Aorta (tissue), 5 donors: ENCODE measurements at regions not wholly inside any gene's neighbourhood (a gene's known extent, or its start where the extent isn't known, plus 50 kb on each side); places are given as distances from the start of the nearest gene placed in this dataset.

Experiments used
- ATAC-seq: fragments of 200-7000 bp; cut with Tn5 transposase; one replicate; pipeline ENCODE4 v1.9.1; 2022; ENCODE audit warnings: moderate library complexity; ENCODE audit not compliant: low FRiP score
- DNase-seq, 2 donors: peaks; one replicate each; pipeline ENCODE4 v3.0.0-alpha.2; 2020
- H3K27ac ChIP-seq, 2 donors: one replicate each; pipeline ENCODE4 v1.5.1; 2013; ENCODE audit warnings: low read length in 2 of 2, mild to moderate bottlenecking in 2 of 2, moderate library complexity in 2 of 2, control low read depth in 1 of 2, inconsistent platforms in 1 of 2, low read depth in 1 of 2
- H3K27me3 ChIP-seq, 2 donors: one replicate each; pipeline ENCODE4 v1.6.1; 2013; ENCODE audit warnings: control low read depth in 1 of 2, low read length in 1 of 2, mild to moderate bottlenecking in 1 of 2, moderate library complexity in 1 of 2; ENCODE audit not compliant: insufficient read depth in 2 of 2, control insufficient read depth in 1 of 2
- H3K36me3 ChIP-seq, 2 donors: one replicate each; pipeline ENCODE4 v1.6.1; 2013; ENCODE audit warnings: control low read depth in 1 of 2, low read length in 1 of 2, mild to moderate bottlenecking in 1 of 2; ENCODE audit not compliant: insufficient read depth in 2 of 2, control insufficient read depth in 1 of 2
- H3K4me1 ChIP-seq, 2 donors: one replicate each; pipeline ENCODE4 v1.6.1; 2013; ENCODE audit warnings: low read length in 2 of 2, control low read depth in 1 of 2, mild to moderate bottlenecking in 1 of 2, moderate library complexity in 1 of 2; ENCODE audit not compliant: insufficient read depth in 2 of 2, control insufficient read depth in 1 of 2
- H3K4me3 ChIP-seq, 2 donors: one replicate each; pipeline ENCODE4 v1.5.1; 2013; ENCODE audit warnings: low read length in 2 of 2, control low read depth in 1 of 2, mild to moderate bottlenecking in 1 of 2
- H3K9me3 ChIP-seq: one replicate; pipeline ENCODE4 v1.6.1; 2013; ENCODE audit warnings: mild to moderate bottlenecking, low read length; ENCODE audit not compliant: control insufficient read depth
- WGBS, 2 donors: extraction: QIAGEN DNeasy Blood & Tissue Kit; methylation state at CpG; one replicate each; pipeline ENCODE4 v1.1.7; 2013; 5-methylcytosine and 5-hydroxymethylcytosine counted together
- intact Hi-C, 2 donors: fragments of 100-400 bp; cut with DNase I; formaldehyde crosslinking; loops; one replicate each; pipeline versions ENCODE4 v1.14.2 to v1.15.0; 2022
- donor health status: healthy with polysubstance abuse.
- donor health status: Bipolar disorder and iron deficiency.
- donor health status: DM: no; HTN: no; CAD: no.
- donor health status: DM: no; HTN: no; CAD: no.
- donor health status: DM: yes; HTN: yes; CAD: no.

- H3K4me1 ChIP-seq = no peaks in the 10 kb centered on the region
- no peaks in the 10 kb centered on the region for H3K27me3 ChIP-seq
- no peaks in the 10 kb centered on the region for H3K36me3 ChIP-seq
- no peak for ATAC-seq
- WGBS, 2 donors = 80 to 81% methylated on average over 2 of the region's 2 CpGs
- no peak overlapping the region for H3K4me3 ChIP-seq
- intact Hi-C loops = no loop called here
- peaks cover 1% of the 10 kb centered on the region for H3K9me3 ChIP-seq
- H3K27ac ChIP-seq = no peak overlapping the region
- no peak for DNase-seq
These were observed 244.8 kb downstream of the IPO8 start for GRCh38 chr12:30450872-30451271.

- no peak for ATAC-seq
- intact Hi-C loops = no loop called here
- no peaks in the 10 kb centered on the region for H3K27me3 ChIP-seq
- peaks cover 1% of the 10 kb centered on the region for H3K9me3 ChIP-seq
- H3K27ac ChIP-seq = no peak overlapping the region
- H3K4me3 ChIP-seq = no peak overlapping the region
- H3K4me1 ChIP-seq = no peaks in the 10 kb centered on the region
- no peak for DNase-seq
- no peaks in the 10 kb centered on the region for H3K36me3 ChIP-seq
These were observed 245.4 kb downstream of the IPO8 start for GRCh38 chr12:30450226-30450625.

- WGBS, 2 donors = 66 to 79% methylated on average over 2 of the region's 2 CpGs
- H3K27ac ChIP-seq = no peak overlapping the region
- H3K27me3 ChIP-seq = no peaks in the 10 kb centered on the region
- H3K4me3 ChIP-seq = no peak overlapping the region
- DNase-seq = no peak
- H3K9me3 ChIP-seq = peaks cover 1% of the 10 kb centered on the region
- ATAC-seq = no peak
- intact Hi-C loops = no loop called here
- no peaks in the 10 kb centered on the region for H3K36me3 ChIP-seq
- H3K4me1 ChIP-seq = no peaks in the 10 kb centered on the region
These were observed 247.6 kb downstream of the IPO8 start for GRCh38 chr12:30448038-30448437.

- DNase-seq = no peak
- H3K4me1 ChIP-seq = no peaks in the 10 kb centered on the region
- no peaks in the 10 kb centered on the region for H3K27me3 ChIP-seq
- intact Hi-C loops = no loop called here
- H3K27ac ChIP-seq = no peak overlapping the region
- ATAC-seq = no peak
- H3K9me3 ChIP-seq = no peaks in the 10 kb centered on the region
- no peaks in the 10 kb centered on the region for H3K36me3 ChIP-seq
- H3K4me3 ChIP-seq = no peak overlapping the region
- 57 to 68% methylated on average over 6 of the region's 6 CpGs for WGBS, 2 donors
These were observed 248.5 kb downstream of the IPO8 start for GRCh38 chr12:30447061-30447750.

GRCh38 chr12:30442461-30442860, 253.2 kb downstream of the IPO8 start:
- peaks cover 0 to 4% of the 10 kb centered on the region in 2 donors for H3K27me3 ChIP-seq
- ATAC-seq = no peak
- DNase-seq = no peak

GRCh38 chr12:30440826-30441602, 254.7 kb downstream of the IPO8 start:
- intact Hi-C loops = no loop called here
- ATAC-seq (no peak), DNase-seq (no peak)
- Histone ChIP-seq H3K9me3 (no peaks in the 10 kb centered on the region), H3K4me1 (no peaks in the 10 kb centered on the region), H3K36me3 (no peaks in the 10 kb centered on the region), H3K4me3 (no peak overlapping the region), H3K27ac (no peak overlapping the region), H3K27me3 (peaks cover 0 to 4% of the 10 kb centered on the region in 2 donors)
- WGBS, 2 donors = 79 to 80% methylated on average over 7 of the region's 7 CpGs

More at GRCh38 chr12:30442461-30442860, 253.2 kb downstream of the IPO8 start:
- Histone ChIP-seq H3K4me1 (no peaks in the 10 kb centered on the region), H3K4me3 (no peak overlapping the region), H3K9me3 (no peaks in the 10 kb centered on the region), H3K27ac (no peak overlapping the region), H3K36me3 (no peaks in the 10 kb centered on the region)
- intact Hi-C loops = no loop called here

- Histone ChIP-seq H3K27ac (no peak overlapping the region), H3K9me3 (no peaks in the 10 kb centered on the region), H3K4me3 (no peak overlapping the region), H3K36me3 (no peaks in the 10 kb centered on the region), H3K4me1 (no peaks in the 10 kb centered on the region), H3K27me3 (peaks cover 0 to 4% of the 10 kb centered on the region in 2 donors)
- no peak for ATAC-seq
- no peak for DNase-seq
- WGBS, 2 donors = 66 to 67% methylated on average over 4 of the region's 4 CpGs
- intact Hi-C loops = no loop called here
These were observed 256.5 kb downstream of the IPO8 start for GRCh38 chr12:30439201-30439600.

GRCh38 chr12:30438601-30439041, 257.0 kb downstream of the IPO8 start:
- 19 to 25% methylated on average over 1 of the region's 1 CpG for WGBS, 2 donors
- H3K9me3 ChIP-seq = no peaks in the 10 kb centered on the region
- no peak overlapping the region for H3K4me3 ChIP-seq
- H3K27ac ChIP-seq = no peak overlapping the region
- ATAC-seq (no peak), DNase-seq (no peak)
- no peaks in the 10 kb centered on the region for H3K36me3 ChIP-seq
- peaks cover 0 to 4% of the 10 kb centered on the region in 2 donors for H3K27me3 ChIP-seq
- intact Hi-C loops = no loop called here
- H3K4me1 ChIP-seq = no peaks in the 10 kb centered on the region

GRCh38 chr12:30437616-30438015, 258.1 kb downstream of the IPO8 start:
- no peak for DNase-seq
- peaks cover 0 to 4% of the 10 kb centered on the region in 2 donors for H3K27me3 ChIP-seq
- ATAC-seq = peak; percentile 38
- intact Hi-C loops = no loop called here
- no peak overlapping the region for H3K4me3 ChIP-seq
- H3K4me1 ChIP-seq = no peaks in the 10 kb centered on the region
- H3K9me3 ChIP-seq = no peaks in the 10 kb centered on the region
- no peaks in the 10 kb centered on the region for H3K36me3 ChIP-seq
- H3K27ac ChIP-seq = no peak overlapping the region
